ENCODE measurements at regions not wholly inside any gene's neighbourhood (a gene's known extent, or its start where the extent isn't known, plus 50 kb on each side); places are given as distances from the start of the nearest gene placed in this dataset.
A peak's percentile ranks its signal among the peaks of the same experiment; 100 is the strongest.

DNA sequence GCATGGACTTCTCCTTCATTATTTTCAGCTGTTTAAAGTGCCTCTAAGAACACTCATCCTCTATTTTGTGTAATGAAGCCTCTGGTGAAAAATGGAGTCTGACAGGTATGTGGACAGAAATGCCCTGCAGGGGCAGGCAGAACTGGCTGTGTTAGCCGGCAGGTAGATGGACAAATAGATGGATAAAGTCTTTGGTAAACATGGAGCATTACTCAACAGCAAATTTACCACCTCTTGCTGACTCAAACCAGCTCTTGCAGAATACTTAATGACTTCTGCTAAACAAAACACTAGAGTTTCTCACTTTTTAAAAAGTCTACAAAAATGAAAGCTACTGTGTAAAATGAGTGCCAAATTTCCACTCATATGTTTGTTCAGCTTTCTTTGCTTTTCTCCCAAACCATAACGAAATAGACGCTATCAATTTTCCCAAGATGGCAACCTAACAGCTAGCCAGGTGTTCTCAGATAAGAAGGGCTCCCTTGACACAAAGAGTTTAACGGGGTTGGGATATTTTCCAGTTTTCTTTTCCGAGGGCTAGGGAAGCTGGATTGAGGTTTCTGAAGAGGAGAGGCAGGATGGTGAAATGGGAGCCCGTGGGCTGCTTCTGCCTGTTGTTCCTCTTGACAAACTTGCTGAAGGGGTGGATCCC, 71.9 kb upstream of the HABP2 start:
- 67 to 76% methylated on average over 6 of the region's 6 CpGs for WGBS, 2 donors
- Histone ChIP-seq H3K4me1 (ENCODE audit: control insufficient read depth in 5 of 5, insufficient read depth in 5 of 5, low read length in 5 of 5) (peaks cover 0 to 5% (median 0%) of the 10 kb centered on the region in 5 donors), H3K4me3 (no peak overlapping the region), H3K9me3 (ENCODE audit: control insufficient read depth in 4 of 4, insufficient read depth in 3 of 4, low read length in 3 of 4) (peaks cover 0 to 14% (median 7%) of the 10 kb centered on the region in 4 donors), H3K27ac (ENCODE audit: low read depth in 1 of 2, low read length in 1 of 2) (peak overlapping the region in 1 of 2 donors; percentile 59), H3K36me3 (ENCODE audit: control insufficient read depth in 4 of 4, insufficient read depth in 4 of 4, low read length in 4 of 4) (no peaks in the 10 kb centered on the region), H3K27me3 (ENCODE audit: control insufficient read depth in 3 of 3, insufficient read depth in 3 of 3, low read length in 2 of 3) (no peaks in the 10 kb centered on the region), H3K9ac (ENCODE audit: insufficient read depth in 1 of 2, low read length in 2 of 2) (no peak overlapping the region)
- TF ChIP-seq, protein P1, sequence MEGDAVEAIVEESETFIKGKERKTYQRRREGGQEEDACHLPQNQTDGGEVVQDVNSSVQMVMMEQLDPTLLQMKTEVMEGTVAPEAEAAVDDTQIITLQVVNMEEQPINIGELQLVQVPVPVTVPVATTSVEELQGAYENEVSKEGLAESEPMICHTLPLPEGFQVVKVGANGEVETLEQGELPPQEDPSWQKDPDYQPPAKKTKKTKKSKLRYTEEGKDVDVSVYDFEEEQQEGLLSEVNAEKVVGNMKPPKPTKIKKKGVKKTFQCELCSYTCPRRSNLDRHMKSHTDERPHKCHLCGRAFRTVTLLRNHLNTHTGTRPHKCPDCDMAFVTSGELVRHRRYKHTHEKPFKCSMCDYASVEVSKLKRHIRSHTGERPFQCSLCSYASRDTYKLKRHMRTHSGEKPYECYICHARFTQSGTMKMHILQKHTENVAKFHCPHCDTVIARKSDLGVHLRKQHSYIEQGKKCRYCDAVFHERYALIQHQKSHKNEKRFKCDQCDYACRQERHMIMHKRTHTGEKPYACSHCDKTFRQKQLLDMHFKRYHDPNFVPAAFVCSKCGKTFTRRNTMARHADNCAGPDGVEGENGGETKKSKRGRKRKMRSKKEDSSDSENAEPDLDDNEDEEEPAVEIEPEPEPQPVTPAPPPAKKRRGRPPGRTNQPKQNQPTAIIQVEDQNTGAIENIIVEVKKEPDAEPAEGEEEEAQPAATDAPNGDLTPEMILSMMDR (IDR thresholded peaks at IDR 0.05; ENCODE audit: control extremely low read depth, extremely low read depth): no peak
- ATAC-seq (ENCODE audit: insufficient read depth, low FRiP score) (peak; percentile 51), DNase-seq (peak in 1 of 3 donors; percentile 64)

DNA sequence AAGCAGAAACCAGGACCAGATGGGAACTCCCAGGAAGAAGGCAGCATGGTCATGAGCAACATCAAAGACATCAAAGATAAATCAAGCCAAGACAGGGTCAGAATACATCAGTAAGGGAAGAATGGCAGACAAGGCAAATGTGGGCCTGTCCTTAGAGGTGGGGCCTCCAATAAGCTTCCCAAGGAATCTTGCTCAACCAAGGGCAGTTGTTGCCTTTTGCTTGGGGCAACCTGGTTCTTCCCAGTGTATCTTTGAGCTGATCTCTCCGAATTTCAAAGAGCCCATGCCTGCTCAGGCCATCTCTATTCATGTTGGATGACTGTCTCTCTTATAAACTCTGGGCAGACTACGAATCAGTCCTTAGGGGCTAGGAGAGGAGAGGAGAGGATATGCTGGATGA, 68.4 kb upstream of the HABP2 start:
- DNase-seq (no peak), ATAC-seq (ENCODE audit: insufficient read depth, low FRiP score) (no peak)
- TF ChIP-seq, protein P1 (IDR thresholded peaks at IDR 0.05; ENCODE audit: control extremely low read depth, extremely low read depth): no peak
- Histone ChIP-seq H3K36me3 (ENCODE audit: control insufficient read depth in 4 of 4, insufficient read depth in 4 of 4, low read length in 4 of 4) (no peaks in the 10 kb centered on the region), H3K9ac (ENCODE audit: insufficient read depth in 1 of 2, low read length in 2 of 2) (no peak overlapping the region), H3K4me3 (no peak overlapping the region), H3K9me3 (ENCODE audit: control insufficient read depth in 4 of 4, insufficient read depth in 3 of 4, low read length in 3 of 4) (peaks cover 0 to 8% (median 5%) of the 10 kb centered on the region in 4 donors), H3K27ac (ENCODE audit: low read depth in 1 of 2, low read length in 1 of 2) (no peak overlapping the region), H3K27me3 (ENCODE audit: control insufficient read depth in 3 of 3, insufficient read depth in 3 of 3, low read length in 2 of 3) (no peaks in the 10 kb centered on the region), H3K4me1 (ENCODE audit: control insufficient read depth in 5 of 5, insufficient read depth in 5 of 5, low read length in 5 of 5) (peaks cover 0 to 3% (median 0%) of the 10 kb centered on the region in 5 donors)
- 55 to 81% methylated on average over 2 of the region's 2 CpGs for WGBS, 2 donors

DNA sequence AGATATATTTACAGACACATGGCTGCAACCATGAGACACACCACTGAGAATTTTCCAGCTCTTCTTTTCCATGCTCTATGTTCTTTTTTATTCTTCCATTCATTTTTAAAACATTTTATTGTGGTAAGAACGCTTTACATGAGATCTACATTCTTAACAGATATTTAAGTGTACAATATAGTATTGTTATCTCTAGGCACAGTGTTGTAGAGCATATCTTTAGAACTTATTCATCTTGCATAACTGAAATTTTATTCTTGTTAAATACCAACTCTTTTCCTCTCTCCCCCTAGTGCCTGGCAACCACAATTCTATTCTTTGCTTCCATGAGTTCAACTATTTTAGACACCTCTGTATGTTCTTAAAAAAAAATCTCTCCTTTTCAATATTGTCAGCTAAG, 67.1 kb upstream of the HABP2 start:
- H3K9me3 ChIP-seq (ENCODE audit: control insufficient read depth in 4 of 4, insufficient read depth in 3 of 4, low read length in 3 of 4): peaks cover 0 to 2% (median 0%) of the 10 kb centered on the region in 4 donors
- H3K4me3 ChIP-seq: no peak overlapping the region
- no peaks in the 10 kb centered on the region for H3K36me3 ChIP-seq (ENCODE audit: control insufficient read depth in 4 of 4, insufficient read depth in 4 of 4, low read length in 4 of 4)
- H3K4me1 ChIP-seq (ENCODE audit: control insufficient read depth in 5 of 5, insufficient read depth in 5 of 5, low read length in 5 of 5): peaks cover 0 to 3% (median 0%) of the 10 kb centered on the region in 5 donors
- H3K27me3 ChIP-seq (ENCODE audit: control insufficient read depth in 3 of 3, insufficient read depth in 3 of 3, low read length in 2 of 3): no peaks in the 10 kb centered on the region
- 72 to 80% methylated on average over 1 of the region's 1 CpG for WGBS, 2 donors
- H3K27ac ChIP-seq (ENCODE audit: low read depth in 1 of 2, low read length in 1 of 2): no peak overlapping the region
- TF ChIP-seq, protein P1 (IDR thresholded peaks at IDR 0.05; ENCODE audit: control extremely low read depth, extremely low read depth): no peak
- ATAC-seq (ENCODE audit: insufficient read depth, low FRiP score) (no peak), DNase-seq (no peak)
- H3K9ac ChIP-seq (ENCODE audit: insufficient read depth in 1 of 2, low read length in 2 of 2): no peak overlapping the region

DNA sequence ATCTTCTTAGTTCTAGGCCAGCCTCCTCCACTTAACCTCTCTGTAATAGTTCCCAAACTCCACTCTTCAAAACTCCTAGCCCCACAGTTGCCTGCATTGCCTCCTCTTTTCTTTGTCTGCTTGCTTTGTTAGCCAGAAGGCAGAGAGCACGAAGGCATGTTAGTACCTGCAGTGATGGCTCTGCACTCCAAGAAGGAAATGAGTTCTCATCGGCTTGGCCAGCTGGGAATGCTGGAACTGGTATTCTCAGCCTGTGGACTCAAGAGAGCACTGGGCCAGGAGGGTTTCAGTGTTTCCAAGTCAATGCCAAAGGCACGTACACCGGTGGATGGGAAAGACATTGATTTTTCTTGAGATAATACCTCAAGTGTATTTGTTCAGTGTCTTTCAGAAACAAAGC, 66.3 kb upstream of the HABP2 start:
- Histone ChIP-seq H3K36me3 (ENCODE audit: control insufficient read depth in 4 of 4, insufficient read depth in 4 of 4, low read length in 4 of 4) (no peaks in the 10 kb centered on the region), H3K27me3 (ENCODE audit: control insufficient read depth in 3 of 3, insufficient read depth in 3 of 3, low read length in 2 of 3) (no peaks in the 10 kb centered on the region), H3K9me3 (ENCODE audit: control insufficient read depth in 4 of 4, insufficient read depth in 3 of 4, low read length in 3 of 4) (peaks cover 0 to 2% (median 0%) of the 10 kb centered on the region in 4 donors), H3K9ac (ENCODE audit: insufficient read depth in 1 of 2, low read length in 2 of 2) (no peak overlapping the region), H3K4me1 (ENCODE audit: control insufficient read depth in 5 of 5, insufficient read depth in 5 of 5, low read length in 5 of 5) (peaks cover 0 to 7% (median 0%) of the 10 kb centered on the region in 5 donors), H3K4me3 (no peak overlapping the region), H3K27ac (ENCODE audit: low read depth in 1 of 2, low read length in 1 of 2) (no peak overlapping the region)
- ATAC-seq (ENCODE audit: insufficient read depth, low FRiP score) (no peak), DNase-seq (no peak)
- TF ChIP-seq, protein P1 (IDR thresholded peaks at IDR 0.05; ENCODE audit: control extremely low read depth, extremely low read depth): no peak
- 78 to 92% methylated on average over 4 of the region's 4 CpGs for WGBS, 2 donors
